MM.1S (cell line): ENCODE measurements at regions not wholly inside any gene's neighbourhood (a gene's known extent, or its start where the extent isn't known, plus 50 kb on each side); places are given as distances from the start of the nearest gene placed in this dataset.
A peak's percentile ranks its signal among the peaks of the same experiment; 100 is the strongest.

Experiments used
- DNase-seq: peaks from one replicate; pipeline ENCODE4 v3.0.0-alpha.2; 2015
- H2AFZ ChIP-seq: fragments of 300-600 bp; sonication (generic); 2 replicates; pipeline ENCODE4 v1.6.0; 2016; ENCODE audit warnings: antibody characterized with exemption, low read length
- H3F3A ChIP-seq: fragments of 300-600 bp; sonication (generic); 2 replicates; pipeline ENCODE4 v1.6.1; 2016; ENCODE audit warnings: mild to moderate bottlenecking, antibody characterized with exemption, low read length, moderate library complexity, mixed read lengths; ENCODE audit not compliant: insufficient read depth
- H3K27ac ChIP-seq: fragments of 300-600 bp; sonication (generic); 2 replicates; pipeline ENCODE4 v1.5.1; 2016; ENCODE audit warnings: mild to moderate bottlenecking, low read length
- H3K27me3 ChIP-seq: fragments of 300-600 bp; sonication (generic); replicated peaks from 2 replicates; pipeline ENCODE4 v1.6.0; 2016; ENCODE audit warnings: low read length; ENCODE audit not compliant: insufficient read depth
- H3K36me3 ChIP-seq: fragments of 300-600 bp; sonication (generic); replicated peaks from 2 replicates; pipeline ENCODE4 v1.6.1; 2016; ENCODE audit warnings: mild to moderate bottlenecking, low read length, mixed read lengths; ENCODE audit not compliant: insufficient read depth
- H3K4me1 ChIP-seq: fragments of 300-600 bp; sonication (generic); 2 replicates; pipeline ENCODE4 v1.6.1; 2016; ENCODE audit warnings: low read length, mixed read lengths
- H3K4me2 ChIP-seq: fragments of 300-600 bp; sonication (generic); 2 replicates; pipeline ENCODE4 v1.6.0; 2016; ENCODE audit warnings: low read depth, low read length
- H3K4me3 ChIP-seq: fragments of 300-600 bp; sonication (generic); 2 replicates; pipeline ENCODE4 v1.5.1; 2016; ENCODE audit warnings: low read length, mixed read lengths
- H3K79me2 ChIP-seq: fragments of 300-600 bp; sonication (generic); 2 replicates; pipeline ENCODE4 v1.6.1; 2016; ENCODE audit warnings: mixed run types, low read length, mixed read lengths
- H3K9ac ChIP-seq: fragments of 300-600 bp; sonication (generic); 2 replicates; pipeline ENCODE4 v1.6.1; 2016; ENCODE audit warnings: low read length, mixed read lengths
- H3K9me2 ChIP-seq: fragments of 300-600 bp; sonication (generic); replicated peaks from 2 replicates; pipeline ENCODE4 v1.6.1; 2016; ENCODE audit warnings: mild to moderate bottlenecking, low read length, mixed read lengths; ENCODE audit not compliant: insufficient read depth
- H3K9me3 ChIP-seq: fragments of 300-600 bp; sonication (generic); replicated peaks from 2 replicates; pipeline ENCODE4 v1.6.1; 2016; ENCODE audit warnings: mild to moderate bottlenecking, low read length, mixed read lengths; ENCODE audit not compliant: insufficient read depth
- H4K20me1 ChIP-seq: fragments of 300-600 bp; sonication (generic); 2 replicates; pipeline ENCODE4 v1.6.1; 2016; ENCODE audit warnings: mild to moderate bottlenecking, low read length, moderate library complexity, mixed read lengths; ENCODE audit not compliant: insufficient read depth
- EZH2 ChIP-seq: fragments of 300-600 bp; sonication (generic); optimal IDR thresholded peaks from 2 replicates; pipeline ENCODE3; 2017; ENCODE audit warnings: low read depth, mild to moderate bottlenecking, antibody characterized with exemption, low read length, mixed read lengths
- EZH2phosphoT487 ChIP-seq: fragments of 300-600 bp; sonication (generic); IDR thresholded peaks from 2 replicates; pipeline ENCODE4 v1.6.1; 2018; ENCODE audit warnings: antibody characterized with exemption, low read length
- TF ChIP-seq, protein P1 (sequence below): fragments of 300-600 bp; sonication (generic); IDR thresholded peaks from 2 replicates; pipeline ENCODE4 v1.5.1; 2016; ENCODE audit warnings: antibody characterized with exemption, low read length, mixed read lengths

DNA sequence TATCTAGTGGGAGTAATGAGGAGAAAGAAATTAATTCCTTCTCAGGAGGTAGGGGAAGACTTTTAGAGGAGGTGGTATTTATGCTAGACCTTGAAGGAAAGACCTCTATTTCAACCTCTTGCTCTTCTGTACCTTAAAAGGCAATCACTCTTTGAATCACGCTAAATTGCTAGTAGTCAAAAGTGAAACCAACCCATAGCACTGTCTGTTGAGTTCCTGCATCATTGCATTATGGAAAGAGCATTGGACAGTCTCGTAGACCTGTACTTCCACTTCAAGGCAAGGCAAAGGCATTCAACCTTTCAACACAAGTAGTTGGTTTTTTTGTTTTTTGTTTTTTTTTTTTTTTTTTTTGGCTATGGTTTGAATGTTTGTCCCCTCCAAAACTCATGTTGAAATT lies 770.4 kb downstream of the ETS1 start:
- Histone ChIP-seq H3K9ac (no peak overlapping the region), H3K4me1 (peaks cover 12% of the 10 kb centered on the region), H3K36me3 (no peaks in the 10 kb centered on the region), H2AFZ (no peak overlapping the region), H3K4me3 (no peak overlapping the region), H3K9me3 (no peaks in the 10 kb centered on the region), H3K4me2 (peak overlapping the region; percentile 0; the same call in 1 of the 2 replicates), H3K27ac (no peak overlapping the region), H3K27me3 (no peaks in the 10 kb centered on the region), H3K9me2 (no peaks in the 10 kb centered on the region), H3K79me2 (no peaks in the 10 kb centered on the region), H4K20me1 (no peaks in the 10 kb centered on the region), H3F3A (no peaks in the 10 kb centered on the region)
- TF ChIP-seq EZH2phosphoT487: no peak
- no peak for TF ChIP-seq EZH2
- peak; percentile 37 for DNase-seq

DNA sequence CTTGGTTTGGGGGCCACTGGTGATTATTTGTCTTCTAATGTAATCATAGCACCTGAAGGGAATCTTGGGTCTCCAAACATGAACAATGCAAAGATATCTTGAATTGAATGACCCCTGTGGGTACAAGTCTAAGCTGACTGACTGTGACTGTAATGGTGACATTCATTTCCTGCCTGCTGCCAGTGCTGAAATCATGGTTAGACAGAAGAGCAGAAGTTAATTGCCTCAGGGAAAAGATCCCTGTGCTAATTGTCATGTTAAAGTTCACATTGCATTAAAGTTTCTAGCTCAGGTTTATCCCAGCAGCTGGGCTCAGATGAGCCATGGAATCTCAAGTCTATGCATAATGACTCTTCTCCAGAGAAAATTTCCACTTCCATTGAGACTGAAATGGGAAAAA lies 772.0 kb downstream of the ETS1 start:
- Histone ChIP-seq H3K9me3 (no peaks in the 10 kb centered on the region), H3K27me3 (no peaks in the 10 kb centered on the region), H3K9ac (no peak overlapping the region), H4K20me1 (no peaks in the 10 kb centered on the region), H3K4me2 (no peak overlapping the region), H3K4me1 (peaks cover 12% of the 10 kb centered on the region), H3K79me2 (no peaks in the 10 kb centered on the region), H3F3A (no peaks in the 10 kb centered on the region), H2AFZ (no peak overlapping the region), H3K27ac (no peak overlapping the region), H3K4me3 (no peak overlapping the region), H3K9me2 (no peaks in the 10 kb centered on the region), H3K36me3 (no peaks in the 10 kb centered on the region)
- DNase-seq: no peak
- no peak for TF ChIP-seq EZH2
- TF ChIP-seq, protein P1, sequence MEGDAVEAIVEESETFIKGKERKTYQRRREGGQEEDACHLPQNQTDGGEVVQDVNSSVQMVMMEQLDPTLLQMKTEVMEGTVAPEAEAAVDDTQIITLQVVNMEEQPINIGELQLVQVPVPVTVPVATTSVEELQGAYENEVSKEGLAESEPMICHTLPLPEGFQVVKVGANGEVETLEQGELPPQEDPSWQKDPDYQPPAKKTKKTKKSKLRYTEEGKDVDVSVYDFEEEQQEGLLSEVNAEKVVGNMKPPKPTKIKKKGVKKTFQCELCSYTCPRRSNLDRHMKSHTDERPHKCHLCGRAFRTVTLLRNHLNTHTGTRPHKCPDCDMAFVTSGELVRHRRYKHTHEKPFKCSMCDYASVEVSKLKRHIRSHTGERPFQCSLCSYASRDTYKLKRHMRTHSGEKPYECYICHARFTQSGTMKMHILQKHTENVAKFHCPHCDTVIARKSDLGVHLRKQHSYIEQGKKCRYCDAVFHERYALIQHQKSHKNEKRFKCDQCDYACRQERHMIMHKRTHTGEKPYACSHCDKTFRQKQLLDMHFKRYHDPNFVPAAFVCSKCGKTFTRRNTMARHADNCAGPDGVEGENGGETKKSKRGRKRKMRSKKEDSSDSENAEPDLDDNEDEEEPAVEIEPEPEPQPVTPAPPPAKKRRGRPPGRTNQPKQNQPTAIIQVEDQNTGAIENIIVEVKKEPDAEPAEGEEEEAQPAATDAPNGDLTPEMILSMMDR: no peak
- TF ChIP-seq EZH2phosphoT487: no peak

DNA sequence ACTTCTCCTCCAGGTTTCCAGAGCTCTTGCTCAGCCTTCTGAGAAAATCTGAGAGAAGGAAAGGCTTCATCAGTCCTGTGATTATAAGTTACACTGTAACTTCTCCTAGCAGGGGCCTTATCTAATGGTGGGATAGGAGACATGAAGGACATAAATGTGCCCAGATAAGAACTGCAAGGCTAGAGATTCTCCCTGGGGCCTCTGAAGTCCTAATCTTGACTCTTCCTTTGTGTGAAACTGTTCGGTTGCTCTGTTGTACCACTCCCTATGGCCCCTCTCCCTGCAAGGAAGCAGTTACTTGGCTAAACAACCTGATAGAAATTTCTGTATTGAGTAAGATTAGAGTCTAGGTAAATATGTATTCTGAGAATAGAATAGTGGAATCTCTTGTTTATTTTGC lies 780.9 kb downstream of the ETS1 start:
- Histone ChIP-seq H3F3A (no peaks in the 10 kb centered on the region), H3K4me3 (no peak overlapping the region), H3K9me2 (no peaks in the 10 kb centered on the region), H3K36me3 (no peaks in the 10 kb centered on the region), H3K9me3 (no peaks in the 10 kb centered on the region), H3K27me3 (no peaks in the 10 kb centered on the region), H4K20me1 (no peaks in the 10 kb centered on the region), H3K4me1 (no peaks in the 10 kb centered on the region), H3K79me2 (no peaks in the 10 kb centered on the region), H3K27ac (no peak overlapping the region), H2AFZ (no peak overlapping the region), H3K4me2 (no peak overlapping the region), H3K9ac (no peak overlapping the region)
- no peak for DNase-seq
- TF ChIP-seq, protein P1: no peak
- TF ChIP-seq EZH2phosphoT487 (no peak), EZH2 (no peak)

DNA sequence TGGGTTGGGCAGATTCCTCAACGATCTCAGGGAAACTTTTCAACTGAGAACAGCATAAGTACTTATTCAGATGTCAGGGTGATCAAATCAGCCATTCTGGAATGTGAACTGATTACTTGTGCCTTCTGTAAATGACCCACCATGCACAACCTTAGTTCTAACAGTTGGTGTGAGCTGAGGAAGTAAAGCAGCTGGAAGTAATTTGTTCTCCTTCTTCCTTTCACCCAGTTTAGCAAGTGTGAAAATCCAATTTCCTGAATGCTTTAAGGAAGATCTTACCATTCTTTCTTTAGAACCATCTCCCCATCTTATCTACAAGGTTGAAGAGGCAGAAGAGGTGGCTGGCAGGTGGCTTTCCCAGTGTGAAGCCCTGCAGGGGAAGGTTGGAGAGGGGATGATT lies 781.6 kb downstream of the ETS1 start:
- TF ChIP-seq EZH2phosphoT487: no peak
- TF ChIP-seq EZH2: no peak
- TF ChIP-seq, protein P1: no peak
- Histone ChIP-seq H3K9ac (no peak overlapping the region), H3F3A (no peaks in the 10 kb centered on the region), H3K27ac (no peak overlapping the region), H3K4me1 (no peaks in the 10 kb centered on the region), H3K36me3 (no peaks in the 10 kb centered on the region), H3K79me2 (no peaks in the 10 kb centered on the region), H3K9me2 (no peaks in the 10 kb centered on the region), H3K27me3 (no peaks in the 10 kb centered on the region), H4K20me1 (no peaks in the 10 kb centered on the region), H3K4me2 (no peak overlapping the region), H3K9me3 (no peaks in the 10 kb centered on the region), H3K4me3 (no peak overlapping the region), H2AFZ (no peak overlapping the region)
- no peak for DNase-seq
